HG03280 (cell line): ENCODE measurements at regions not wholly inside any gene's neighbourhood (a gene's known extent, or its start where the extent isn't known, plus 50 kb on each side); places are given as distances from the start of the nearest gene placed in this dataset.
"Not testable (repeated sequence)": the region's sequence is repeated elsewhere in the genome, so short reads cannot be mapped to it uniquely, and the experiment has no call there.

Experiments used
- ATAC-seq: cut with Tn5 transposase; IDR thresholded peaks from one replicate; pipeline ENCODE4 v1.9.1; 2021; ENCODE audit warnings: mild to moderate bottlenecking, moderate library complexity; ENCODE audit not compliant: unreplicated experiment

DNA sequence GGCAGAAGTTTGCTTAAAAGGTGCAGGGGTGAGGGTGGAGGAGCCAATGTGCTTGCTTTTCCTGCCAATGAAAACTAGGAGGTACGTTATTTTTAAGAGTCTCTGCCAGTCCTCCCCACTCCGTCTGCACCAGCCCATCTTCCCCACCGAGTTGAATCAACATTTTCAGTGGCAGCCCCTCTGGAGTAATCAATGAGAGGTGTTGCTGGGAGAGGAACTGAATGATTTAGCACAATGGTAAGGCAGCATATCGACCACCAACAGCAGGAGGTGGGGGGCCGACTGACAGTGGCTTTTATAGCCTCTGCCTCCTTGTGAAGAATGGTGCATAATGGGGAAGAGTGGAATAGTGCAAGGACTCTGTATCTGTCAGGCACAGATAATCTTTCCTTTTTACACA is 1465.0 kb upstream of the GOT2 start:
- ATAC-seq, result no peak

GRCh38 chr16:60181536-60181935 is 1447.4 kb upstream of the GOT2 start:
- ATAC-seq, result no peak

DNA sequence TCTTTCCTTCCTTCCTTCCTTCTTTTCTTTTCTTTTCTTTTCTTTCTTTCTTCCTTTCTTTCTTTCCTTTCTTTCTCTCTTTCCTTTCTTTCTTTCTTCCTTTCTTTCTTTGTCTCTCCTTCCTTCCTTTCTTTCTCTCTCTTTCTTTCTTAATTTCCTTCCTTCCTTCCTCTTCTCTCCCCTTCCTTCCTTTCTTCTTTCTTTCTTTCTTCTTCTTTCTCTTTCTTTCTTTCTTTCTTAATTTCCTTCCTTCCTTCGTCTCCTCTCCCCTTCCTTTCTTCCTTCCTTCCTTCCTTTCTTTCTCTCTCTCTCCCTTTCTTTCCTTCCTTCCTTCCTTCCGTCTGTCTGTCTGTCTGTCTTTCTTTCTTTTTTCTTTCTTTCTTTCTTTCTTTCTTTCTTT is 1446.5 kb upstream of the GOT2 start:
- no peak for ATAC-seq

DNA sequence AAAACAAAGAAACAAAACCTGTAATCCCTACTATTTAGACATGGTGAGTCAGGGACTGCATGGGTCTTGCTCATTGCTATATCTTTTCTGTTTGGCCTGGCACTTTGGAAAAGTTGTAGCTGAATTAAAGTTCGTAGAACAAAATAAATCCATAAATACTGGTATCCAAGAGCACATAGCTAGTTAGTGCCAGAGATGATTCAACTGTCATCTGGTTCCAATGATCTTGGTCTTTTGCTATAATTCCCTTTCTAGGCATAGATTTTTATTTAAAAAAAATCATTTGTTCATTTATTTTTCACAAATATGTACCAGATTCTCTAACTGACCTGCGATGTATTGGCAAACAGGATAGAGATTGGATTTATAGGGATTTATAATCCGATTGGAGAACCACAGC is 1436.1 kb upstream of the GOT2 start:
- ATAC-seq, result no peak

DNA sequence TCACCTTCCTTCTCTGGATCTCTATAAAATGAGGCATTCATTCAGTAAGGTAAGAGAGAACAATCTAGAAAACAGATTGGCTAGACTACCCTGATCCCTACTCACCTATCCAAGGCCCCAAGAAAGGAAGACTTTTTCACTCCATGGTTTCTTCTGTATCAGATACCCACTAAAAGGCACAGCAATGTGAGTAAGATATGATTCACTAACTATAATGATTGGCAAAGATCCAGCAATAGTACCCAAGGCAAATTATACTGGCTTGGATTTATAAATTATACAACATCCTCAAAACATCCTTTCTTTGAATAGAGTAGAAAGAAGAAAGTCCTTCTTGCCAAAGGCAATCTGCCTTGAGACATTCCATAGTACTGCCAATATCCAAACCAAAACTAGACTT is 1432.0 kb upstream of the GOT2 start:
- ATAC-seq, result no peak

- no peak for ATAC-seq
Observed at GRCh38 chr16:60151987-60152386, 1417.9 kb upstream of the GOT2 start.

- ATAC-seq, result no peak
Observed at GRCh38 chr16:60150907-60151306, 1416.8 kb upstream of the GOT2 start.

GRCh38 chr16:60143348-60143705 is 1409.2 kb upstream of the GOT2 start:
- ATAC-seq, result no peak

DNA sequence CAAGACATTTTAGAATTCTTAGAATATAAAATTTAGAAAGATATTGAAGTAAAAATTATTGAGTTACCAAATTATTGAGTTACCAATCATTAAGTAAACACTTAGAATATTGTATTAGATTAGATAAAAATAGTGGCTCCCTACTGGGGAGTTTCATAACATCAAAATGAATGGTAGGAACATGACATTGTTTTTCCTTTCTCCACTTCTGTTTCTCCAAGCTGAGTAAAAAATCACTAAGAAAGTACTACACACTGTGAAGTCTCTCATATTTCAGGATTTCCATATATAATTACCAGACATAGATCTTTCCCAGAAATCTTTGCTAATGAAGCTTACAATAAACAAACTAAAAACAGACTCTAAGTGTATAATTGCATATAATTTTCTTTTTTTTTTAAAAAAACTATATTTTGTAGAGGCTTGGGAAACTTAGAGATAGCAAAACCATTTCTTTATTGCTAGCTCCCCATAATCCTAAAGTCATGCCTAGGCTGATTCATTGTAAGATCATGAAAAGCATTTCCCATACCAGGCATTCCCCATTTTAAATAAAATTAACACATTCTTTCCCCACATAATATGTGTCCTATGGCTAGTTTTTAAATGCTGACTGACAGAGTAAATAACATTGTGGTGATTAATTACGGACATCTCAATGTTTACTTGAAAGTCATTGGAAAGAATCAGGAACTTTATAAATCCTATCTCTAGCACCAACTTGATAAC is 1408.7 kb upstream of the GOT2 start:
- ATAC-seq, result no peak

- no peak for ATAC-seq
Observed at GRCh38 chr16:60137891-60138290, 1403.8 kb upstream of the GOT2 start.

DNA sequence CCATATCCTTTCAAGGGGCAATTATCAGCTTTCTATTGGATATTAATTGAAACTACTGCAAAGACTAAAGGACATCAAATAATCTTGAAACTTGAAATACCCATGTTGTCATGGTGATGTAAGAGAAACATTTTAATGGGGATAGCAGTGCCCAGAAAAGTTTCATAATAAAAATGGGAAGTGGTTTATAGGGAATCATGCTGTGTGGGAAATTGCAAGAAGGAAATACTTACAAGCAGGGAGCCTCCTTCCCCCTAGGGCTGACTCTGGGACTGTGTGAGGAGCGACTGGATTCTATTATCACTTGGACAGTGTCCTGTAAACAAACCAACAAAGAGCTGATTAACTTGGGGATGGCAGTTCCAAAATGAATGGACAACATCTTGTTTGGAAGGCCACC is 1393.1 kb upstream of the GOT2 start:
- no peak for ATAC-seq

- not testable (repeated sequence) for ATAC-seq
Observed at GRCh38 chr16:60126115-60126514, 1392.0 kb upstream of the GOT2 start.

- no peak for ATAC-seq
Observed at GRCh38 chr16:60123392-60124023, 1389.4 kb upstream of the GOT2 start.

DNA sequence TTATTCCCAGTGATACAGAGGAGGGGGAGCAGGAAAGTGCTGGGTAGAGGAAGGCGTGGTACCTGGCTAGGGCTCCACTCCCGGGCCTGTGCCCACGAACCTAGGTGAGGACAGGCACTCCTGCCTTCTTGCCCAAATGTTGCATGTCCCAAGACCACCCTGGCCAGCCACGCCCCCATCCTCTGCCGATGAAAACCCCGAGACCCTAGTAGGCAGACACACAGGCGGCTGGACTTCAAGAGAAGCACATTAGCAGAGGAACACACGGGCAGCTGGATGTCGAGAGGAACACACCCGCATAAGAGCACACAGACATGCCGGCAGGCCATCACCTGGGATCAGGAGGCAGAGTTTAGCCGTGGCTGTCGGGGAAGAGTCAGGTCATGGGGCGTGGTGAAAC is 1386.5 kb upstream of the GOT2 start:
- no peak for ATAC-seq

GRCh38 chr16:60110531-60110930 is 1376.4 kb upstream of the GOT2 start:
- ATAC-seq, result no peak

DNA sequence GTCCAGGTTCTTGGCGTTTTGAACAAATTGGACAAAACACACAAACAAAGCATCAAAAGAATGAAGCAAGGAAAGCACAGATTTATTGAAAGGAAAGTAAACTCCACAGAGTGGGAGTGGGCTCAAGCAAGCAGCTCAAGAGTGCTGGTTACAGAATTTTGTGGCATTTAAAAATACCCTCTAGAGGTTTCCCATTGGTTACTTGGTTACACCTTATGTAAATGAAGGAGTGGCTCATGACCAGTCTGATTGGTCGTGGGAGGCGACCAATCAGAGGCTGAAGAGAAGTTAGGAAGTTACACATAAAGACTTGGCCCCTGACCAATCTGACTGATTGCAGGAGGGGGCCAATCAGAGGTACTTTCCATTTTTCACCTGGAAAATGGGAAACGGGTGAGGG is 1373.8 kb upstream of the GOT2 start:
- no peak for ATAC-seq

- no peak for ATAC-seq
Observed at GRCh38 chr16:60107437-60107836, 1373.3 kb upstream of the GOT2 start.

- ATAC-seq, result no peak
Observed at GRCh38 chr16:60100371-60100770, 1366.3 kb upstream of the GOT2 start.

- ATAC-seq, result no peak
Observed at GRCh38 chr16:60091529-60091928, 1357.4 kb upstream of the GOT2 start.

DNA sequence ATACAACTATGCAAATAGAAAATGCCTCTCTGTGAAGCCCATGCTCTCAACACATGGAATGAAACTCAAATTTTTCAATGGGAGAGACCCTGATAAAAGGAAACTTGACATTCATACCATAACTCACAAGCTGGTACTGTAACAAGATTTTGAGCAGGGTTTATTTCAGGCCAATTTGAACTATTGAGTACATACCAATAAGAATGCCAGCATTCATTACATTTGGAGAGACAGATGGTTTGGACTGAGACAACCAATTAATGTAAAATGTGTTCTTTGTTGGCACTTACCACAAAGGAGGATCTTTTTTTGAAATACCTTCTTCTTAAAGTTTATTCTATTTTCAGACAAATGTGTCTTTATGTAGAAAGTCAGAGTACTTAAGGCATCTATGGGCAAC is 1357.0 kb upstream of the GOT2 start:
- no peak for ATAC-seq

- no peak for ATAC-seq
Observed at GRCh38 chr16:60087530-60087929, 1353.4 kb upstream of the GOT2 start.

DNA sequence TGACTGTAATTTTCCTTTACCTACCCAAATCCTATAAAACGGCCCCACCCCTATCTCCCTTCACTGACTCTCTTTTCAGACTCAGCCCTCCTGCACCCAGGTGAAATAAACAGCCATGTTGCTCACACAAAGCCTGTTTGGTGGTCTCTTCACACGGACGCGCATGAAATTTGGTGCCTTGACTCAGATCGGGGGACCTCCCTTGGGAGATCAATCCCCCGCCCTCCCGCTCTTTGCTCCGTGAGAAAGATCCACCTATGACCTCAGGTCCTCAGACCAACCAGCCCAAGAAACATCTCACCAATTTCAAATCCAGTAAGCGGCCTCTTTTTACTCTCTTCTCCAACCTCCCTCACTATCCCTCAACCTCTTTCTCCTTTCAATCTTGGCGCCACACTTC is 1344.7 kb upstream of the GOT2 start:
- not testable (repeated sequence) for ATAC-seq

- no peak for ATAC-seq
Observed at GRCh38 chr16:60077861-60078260, 1343.7 kb upstream of the GOT2 start.
